GM12878 (cell line): ENCODE measurements at regions not wholly inside any gene's neighbourhood (a gene's known extent, or its start where the extent isn't known, plus 50 kb on each side); places are given as distances from the start of the nearest gene placed in this dataset.

Experiments used
- ATAC-seq: fragments of 200-7000 bp; cut with Tn5 transposase; 3 replicates; pipeline ENCODE4 v1.9.1; 2020; ENCODE audit warnings: mild to moderate bottlenecking, moderate library complexity
- BruUV-seq: library from RNA; stranded (reverse); fragments of 400-500 nt; replicated peaks from 2 replicates; lab custom pipeline; 2021; lab: Mats Ljungman, UMichigan
- CTCF ChIA-PET: fragments of 300-600 bp; sonication (Branson Sonifier 250); formaldehyde crosslinking; extraction: SDS; loops from one replicate; lab custom pipeline; 2021; ENCODE audit warnings: inconsistent platforms; lab: Yijun Ruan, JAX
- POLR2A ChIA-PET: fragments of 350-600 bp; formaldehyde crosslinking; extraction: SDS; loops from one replicate; lab custom pipeline; 2021; ENCODE audit warnings: inconsistent platforms; lab: Charles Lee
- RAD21 ChIA-PET: fragments of 300-600 bp; sonication (Branson Sonifier 250); formaldehyde crosslinking; loops from one replicate; lab custom pipeline; 2023; ENCODE audit warnings: antibody characterized with exemption; ENCODE audit not compliant: unreplicated experiment; lab: Charles Lee
- SMC1A ChIA-PET: fragments of 300-600 bp; sonication (Branson Sonifier 250); formaldehyde crosslinking; loops from one replicate; lab custom pipeline; 2023; ENCODE audit not compliant: unreplicated experiment, uncharacterized antibody; lab: Charles Lee
- DNase-seq: peaks from one replicate; pipeline ENCODE4 v3.0.0-alpha.2; 2011; ENCODE audit warnings: low read depth, low spot score
- FAIRE-seq: peaks from 3 replicates; lab custom pipeline; 2011; peaks lifted over from hg19 to GRCh38; lab: Jason Lieb, UNC
- H2AFZ ChIP-seq: 2 replicates; pipeline ENCODE4 v1.6.0; 2011; ENCODE audit warnings: low read depth, low read length, control low read depth; ENCODE audit not compliant: control insufficient read depth
- H3K27ac ChIP-seq: 2 replicates; pipeline ENCODE4 v1.5.1; 2011; ENCODE audit warnings: control low read depth; ENCODE audit not compliant: control insufficient read depth, insufficient read depth
- H3K27me3 ChIP-seq, 2 experiments: replicated peaks in 1 of 2; 2 replicates each; pipeline versions ENCODE4 v1.6.0 to v1.6.1; 2011; ENCODE audit warnings: low read length in 1 of 2; ENCODE audit not compliant: control insufficient read depth in 2 of 2, insufficient read depth in 2 of 2
- H3K36me3 ChIP-seq, 2 experiments: 2 replicates each; pipeline ENCODE4 v1.5.1; 2011; ENCODE audit warnings: low read length in 1 of 2; ENCODE audit not compliant: control insufficient read depth in 2 of 2, insufficient read depth in 2 of 2
- H3K4me1 ChIP-seq: 2 replicates; pipeline ENCODE4 v1.6.1; 2011; ENCODE audit warnings: mild to moderate bottlenecking, low read length, moderate library complexity, mixed read lengths; ENCODE audit not compliant: control insufficient read depth, insufficient read depth
- H3K4me2 ChIP-seq: 2 replicates; pipeline ENCODE4 v1.6.0; 2011; ENCODE audit warnings: control low read depth; ENCODE audit not compliant: control insufficient read depth, insufficient read depth
- H3K4me3 ChIP-seq: fragments of 200-600 bp; sonication (generic); 2 replicates; pipeline ENCODE4 v1.5.1; 2016
- H3K79me2 ChIP-seq: 2 replicates; pipeline ENCODE4 v1.6.0; 2011; ENCODE audit warnings: low read length; ENCODE audit not compliant: control insufficient read depth, insufficient read depth
- H3K9ac ChIP-seq: 2 replicates; pipeline ENCODE4 v1.8.0; 2011; ENCODE audit warnings: low read length, control low read depth, mixed read lengths; ENCODE audit not compliant: control insufficient read depth, insufficient read depth
- H3K9me3 ChIP-seq: replicated peaks from 3 replicates; pipeline ENCODE4 v1.5.1; 2011; ENCODE audit warnings: mild to moderate bottlenecking, low read length; ENCODE audit not compliant: control insufficient read depth, insufficient read depth
- H4K20me1 ChIP-seq: 2 replicates; pipeline ENCODE4 v1.6.0; 2011; ENCODE audit not compliant: control insufficient read depth, insufficient read depth
- BACH1 ChIP-seq: fragments of 450-650 bp; IDR thresholded peaks from 2 replicates; pipeline ENCODE4 v1.6.1; 2017; ENCODE audit warnings: mild to moderate bottlenecking, borderline replicate concordance
- CHD1 ChIP-seq: IDR thresholded peaks from 2 replicates; pipeline ENCODE4 v1.6.1; 2012; ENCODE audit warnings: low read depth, low read length, improper control_type of control experiment
- CTCF ChIP-seq, 3 experiments: IDR thresholded peaks in 2 of 3; conservative IDR thresholded peaks in 1 of 3; 2 replicates each; pipeline ENCODE4 v1.5.1; 2011; ENCODE audit warnings: low read depth in 3 of 3, low read length in 3 of 3, mild to moderate bottlenecking in 3 of 3, control low read depth in 2 of 3, moderate library complexity in 2 of 3, inconsistent platforms in 1 of 3, mixed read lengths in 1 of 3; ENCODE audit not compliant: control insufficient read depth in 2 of 3, insufficient read depth in 1 of 3; ENCODE audit errors: extremely low read depth in 1 of 3
- E4F1 ChIP-seq: fragments of 450-650 bp; IDR thresholded peaks from 2 replicates; pipeline ENCODE4 v1.6.1; 2018; ENCODE audit warnings: borderline replicate concordance, mild to moderate bottlenecking; ENCODE audit not compliant: partially characterized antibody
- NFXL1 ChIP-seq: fragments of 450-650 bp; IDR thresholded peaks from 2 replicates; pipeline ENCODE4 v1.6.1; 2017; ENCODE audit warnings: antibody characterized with exemption, mild to moderate bottlenecking, borderline replicate concordance
- SMAD5 ChIP-seq: IDR thresholded peaks from 2 replicates; pipeline ENCODE4 v1.6.1; 2016; ENCODE audit warnings: antibody characterized with exemption, low read depth
- USF1 ChIP-seq: IDR thresholded peaks from 2 replicates; pipeline ENCODE4 v1.6.1; 2011; ENCODE audit warnings: borderline replicate concordance, low read depth, mild to moderate bottlenecking, moderate library complexity, mixed read lengths, low read length; ENCODE audit not compliant: insufficient read depth; ENCODE audit errors: extremely low read length
- WGBS: methylation state at CpG from one replicate; pipeline ENCODE4 v1.1.6; 2016; ENCODE audit warnings: low lambda C conversion rate; ENCODE audit not compliant: insufficient replicate concordance, insufficient coverage; ENCODE audit errors: missing lambda C conversion rate; 5-methylcytosine and 5-hydroxymethylcytosine counted together
- in situ Hi-C: fragments of 300-500 bp; cut with MboI; formaldehyde crosslinking; loops from 9 replicates; pipeline ENCODE4 v1.14.3; 2018; ENCODE audit warnings: mixed read lengths
- intact Hi-C: fragments of 100-400 bp; cut with micrococcal nuclease; formaldehyde crosslinking; loops from one replicate; pipeline ENCODE4 v1.14.2; 2022; ENCODE audit not compliant: unreplicated experiment

DNA sequence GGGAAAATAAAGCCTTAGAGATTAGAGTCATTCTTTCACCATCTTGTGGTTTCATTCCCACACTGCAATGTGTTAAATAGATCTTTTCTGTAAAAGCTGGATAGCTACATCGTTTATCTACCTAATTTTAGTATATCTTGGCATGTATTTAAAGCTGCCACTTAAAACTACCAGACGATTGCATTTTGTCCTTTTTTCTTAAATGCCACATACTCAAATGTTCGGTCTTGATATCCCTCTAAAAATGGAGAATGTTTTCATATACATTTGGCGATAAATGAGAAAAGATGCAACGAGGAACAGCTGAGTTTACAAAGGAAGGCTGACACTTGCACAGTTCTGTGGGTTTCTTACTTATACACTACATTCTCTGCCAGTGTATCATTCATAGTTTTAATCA lies 148.3 kb downstream of the CENPC start:
- no TSS peak for BruUV-seq
- ATAC-seq (no peak), FAIRE-seq (no peak), DNase-seq (no peak)
- Histone ChIP-seq H4K20me1 (no peaks in the 10 kb centered on the region), H3K27ac (no peak overlapping the region), H3K27me3 (no peaks in the 10 kb centered on the region; a peak in 1 of 4 replicates), H3K4me3 (no peak overlapping the region), H2AFZ (no peak overlapping the region), H3K4me2 (no peak overlapping the region), H3K9ac (no peak overlapping the region), H3K79me2 (no peaks in the 10 kb centered on the region), H3K4me1 (no peaks in the 10 kb centered on the region), H3K36me3 (no peaks in the 10 kb centered on the region), H3K9me3 (no peaks in the 10 kb centered on the region)
- intact Hi-C loops (loop anchor here (2.0 kb wide), 1 partner anchor 308 kb away; no protein-coding TSS in a partner anchor), in situ Hi-C loops (no loop called here)
- ChIA-PET CTCF (interaction anchor here (0.6 to 1.8 kb wide), 6 partner anchors 8 to 316 kb away, joined by 3 to 6 read pairs (median 3); no protein-coding TSS in a partner anchor), SMC1A (interaction anchor here (1.0 to 1.7 kb wide), 3 partner anchors 12 to 1073 kb away, joined by 3 to 4 read pairs (median 4); no protein-coding TSS in a partner anchor), POLR2A (no interaction called here), RAD21 (no interaction called here)
- TF ChIP-seq CHD1: no peak
- no peak for TF ChIP-seq NFXL1
- WGBS: 29% methylated on average over 5 of the region's 5 CpGs

GRCh38 chr4:67396008-67396407 lies 149.3 kb downstream of the CENPC start:
- H3K9me3 ChIP-seq: no peaks in the 10 kb centered on the region
- ChIA-PET POLR2A (no interaction called here), SMC1A (interaction anchor here (0.6 to 1.7 kb wide), 2 partner anchors 13 to 57 kb away, joined by 3 to 4 read pairs; no protein-coding TSS in a partner anchor), RAD21 (no interaction called here), CTCF (interaction anchor here (0.9 to 1.6 kb wide), 8 partner anchors 9 to 770 kb away, joined by 3 to 5 read pairs (median 3); no protein-coding TSS in a partner anchor)
- H4K20me1 ChIP-seq: no peaks in the 10 kb centered on the region
- no TSS peak for BruUV-seq
- in situ Hi-C loops (no loop called here), intact Hi-C loops (loop anchor here (2.0 kb wide), 1 partner anchor 307 kb away; no protein-coding TSS in a partner anchor)
- no peak for DNase-seq
- no peak overlapping the region for H2AFZ ChIP-seq
- no peaks in the 10 kb centered on the region for H3K36me3 ChIP-seq
- H3K4me1 ChIP-seq: no peaks in the 10 kb centered on the region
- H3K79me2 ChIP-seq: no peaks in the 10 kb centered on the region
- WGBS: 41% methylated on average over 2 of the region's 2 CpGs
- FAIRE-seq: no peak
- no peaks in the 10 kb centered on the region; a peak in 1 of 4 replicates for H3K27me3 ChIP-seq
- H3K27ac ChIP-seq: no peak overlapping the region
- H3K9ac ChIP-seq: no peak overlapping the region
- no peak for ATAC-seq
- H3K4me3 ChIP-seq: no peak overlapping the region
- H3K4me2 ChIP-seq: no peak overlapping the region
- TF ChIP-seq NFXL1: no peak
- TF ChIP-seq USF1: no peak
- TF ChIP-seq CTCF (IDR thresholded peaks at IDR 0.05 in 2 of 3, conservative IDR thresholded peaks at IDR 0.05 in 1 of 3; ENCODE audit: control insufficient read depth in 2 of 3, extremely low read depth in 1 of 3, insufficient read depth in 1 of 3, low read depth in 3 of 3, low read length in 3 of 3): no peak
- no peak for TF ChIP-seq SMAD5
- TF ChIP-seq BACH1: no peak
- TF ChIP-seq E4F1: no peak
